Activated CD4-positive, alpha-beta T cell treated with anti-CD3 and anti-CD28 coated beads for 1 hour (primary cell): ENCODE measurements at regions not wholly inside any gene's neighbourhood (a gene's known extent, or its start where the extent isn't known, plus 50 kb on each side); places are given as distances from the start of the nearest gene placed in this dataset.
"Not testable (repeated sequence)": the region's sequence is repeated elsewhere in the genome, so short reads cannot be mapped to it uniquely, and the experiment has no call there.

Source experiments
- DNase-seq: peaks from one replicate; pipeline ENCODE4 v3.0.0-alpha.2; 2020

- no peak for DNase-seq
Measured at GRCh38 chr4:26217961-26218676, 102.7 kb upstream of the RBPJ start.

GRCh38 chr4:26218677-26219605, 101.9 kb upstream of the RBPJ start:
- no peak for DNase-seq

GRCh38 chr4:26220696-26221095, 100.1 kb upstream of the RBPJ start:
- no peak for DNase-seq

GRCh38 chr4:26223155-26223554, 97.7 kb upstream of the RBPJ start:
- DNase-seq, result no peak

- no peak for DNase-seq
Measured at GRCh38 chr4:26226629-26227376, 94.0 kb upstream of the RBPJ start.

- no peak for DNase-seq
Measured at GRCh38 chr4:26227601-26228229, 93.1 kb upstream of the RBPJ start.

- DNase-seq, result no peak
Measured at GRCh38 chr4:26228883-26229282, 91.9 kb upstream of the RBPJ start.

- no peak for DNase-seq
Measured at GRCh38 chr4:26229974-26230373, 90.8 kb upstream of the RBPJ start.

GRCh38 chr4:26233350-26233749, 87.5 kb upstream of the RBPJ start:
- DNase-seq, result no peak

GRCh38 chr4:26235500-26235899, 85.3 kb upstream of the RBPJ start:
- no peak for DNase-seq

- no peak for DNase-seq
Measured at GRCh38 chr4:26237916-26238315, 82.9 kb upstream of the RBPJ start.

GRCh38 chr4:26238426-26238777, 82.4 kb upstream of the RBPJ start:
- no peak for DNase-seq

GRCh38 chr4:26238778-26239679, 81.8 kb upstream of the RBPJ start:
- no peak for DNase-seq

GRCh38 chr4:26239801-26240200, 81.0 kb upstream of the RBPJ start:
- DNase-seq, result no peak

GRCh38 chr4:26241179-26241578, 79.6 kb upstream of the RBPJ start:
- no peak for DNase-seq

- no peak for DNase-seq
Measured at GRCh38 chr4:26242451-26242850, 78.4 kb upstream of the RBPJ start.

- not testable (repeated sequence) for DNase-seq
Measured at GRCh38 chr4:26244138-26244537, 76.7 kb upstream of the RBPJ start.

- no peak for DNase-seq
Measured at GRCh38 chr4:26248647-26249046, 72.2 kb upstream of the RBPJ start.

- no peak for DNase-seq
Measured at GRCh38 chr4:26252349-26253025, 68.3 kb upstream of the RBPJ start.

- no peak for DNase-seq
Measured at GRCh38 chr4:26253968-26254367, 66.8 kb upstream of the RBPJ start.

- DNase-seq, result no peak
Measured at GRCh38 chr4:26255989-26256388, 64.8 kb upstream of the RBPJ start.
